Heart left ventricle (tissue), 13 donors: ENCODE measurements at regions not wholly inside any gene's neighbourhood (a gene's known extent, or its start where the extent isn't known, plus 50 kb on each side); places are given as distances from the start of the nearest gene placed in this dataset.

Experiments used
- CTCF ChIP-seq, 12 donors: fragments of 200-600 bp; sonication (generic) in 4 of 12; IDR thresholded peaks; one replicate each; pipeline versions ENCODE4 v1.5.0 to v1.8.0; 2018 to 2022; ENCODE audit warnings: antibody characterized with exemption in 12 of 12, mild to moderate bottlenecking in 5 of 12
- POLR2A ChIP-seq, 2 donors: fragments of 450-650 bp; IDR thresholded peaks; one replicate each; pipeline ENCODE4 v1.6.1; 2017; ENCODE audit warnings: antibody characterized with exemption in 2 of 2, mild to moderate bottlenecking in 2 of 2, moderate library complexity in 2 of 2
- donor health status: ischemic (EF 13 %, LVEDD 7.1; RV severe dilation, severe dysfunction).
- donor health status: DM: no; HTN: yes; CAD: no.
- donor health status: DM: no; HTN: no; CAD: no.
- donor health status: ischemic (EF 25% LVEDD 6.9; RV normal size, moderate dysfunction).
- donor health status: ischemic (EF 25% LVEDD 5.7; RV mildly dilated, moderate dysfunction).
- donor health status: ischemic (EF 35%, LVEDD 5.7; RV mildly dilated, moderate dysfunction).
- donor health status: nonischemic (EF 11% LVEDD 7.7; RV severe dilation, severe dysfunction).
- donor health status: DM: yes; HTN: yes; CAD: no.
- donor health status: PGD.
- donor health status: ischemic (EF 29% LVEDD 5.4; RV normal size, mild dysfunction).
- donor health status: nonischemic (EF 23%, LVEDD 6.1; RV moderate dilation, normal function).

DNA sequence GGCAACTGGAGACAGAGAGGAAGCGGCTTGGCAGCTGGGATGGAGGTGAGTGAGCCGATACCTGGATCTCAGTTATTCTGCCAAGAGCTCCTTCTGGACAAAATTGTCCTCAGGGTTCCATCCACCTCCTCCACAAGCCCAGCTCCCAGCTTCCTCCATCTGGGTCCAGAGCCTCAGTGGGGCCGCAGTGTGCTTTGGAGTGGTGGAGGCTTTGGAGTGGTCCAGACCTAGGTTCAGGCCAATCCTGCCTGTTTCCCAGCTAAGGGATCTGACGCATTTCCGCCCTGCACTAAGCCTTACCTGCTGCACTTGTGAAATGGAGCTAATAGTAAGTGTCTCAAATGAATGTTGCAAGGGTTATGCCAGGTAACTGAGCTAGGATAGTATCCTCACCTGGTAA is 355.7 kb upstream of the SHH start:
- no peak for TF ChIP-seq CTCF (IDR thresholded peaks at IDR 0.05)
- no peak for TF ChIP-seq POLR2A (IDR thresholded peaks at IDR 0.05)
